Glutamatergic neuron (in vitro differentiated cells): ENCODE measurements at regions not wholly inside any gene's neighbourhood (a gene's known extent, or its start where the extent isn't known, plus 50 kb on each side); places are given as distances from the start of the nearest gene placed in this dataset.

Experiments used
- DNase-seq: peaks from one replicate; pipeline ENCODE4 v3.0.0; 2022
- H3K27ac Mint-ChIP-seq: one replicate; pipeline ENCODE4 v1.8.0; 2020; ENCODE audit warnings: mild to moderate bottlenecking, mixed read lengths, inconsistent platforms; ENCODE audit not compliant: unreplicated experiment
- H3K27me3 Mint-ChIP-seq: one replicate; pipeline ENCODE4 v1.8.0; 2020; ENCODE audit warnings: mild to moderate bottlenecking, moderate library complexity, mixed read lengths, inconsistent platforms; ENCODE audit not compliant: unreplicated experiment
- H3K36me3 Mint-ChIP-seq: one replicate; pipeline ENCODE4 v1.8.0; 2020; ENCODE audit warnings: mild to moderate bottlenecking, mixed read lengths, inconsistent platforms; ENCODE audit not compliant: unreplicated experiment
- H3K4me1 Mint-ChIP-seq: one replicate; pipeline ENCODE4 v1.8.0; 2020; ENCODE audit warnings: mild to moderate bottlenecking, low read depth, mixed read lengths, inconsistent platforms; ENCODE audit not compliant: unreplicated experiment
- H3K4me3 Mint-ChIP-seq: one replicate; pipeline ENCODE4 v1.8.0; 2020; ENCODE audit warnings: mild to moderate bottlenecking, mixed read lengths, inconsistent platforms; ENCODE audit not compliant: unreplicated experiment
- H3K9me3 Mint-ChIP-seq: one replicate; pipeline ENCODE4 v1.8.0; 2020; ENCODE audit warnings: mild to moderate bottlenecking, moderate library complexity, mixed read lengths, inconsistent platforms; ENCODE audit not compliant: unreplicated experiment
- TF ChIP-seq, protein P1 (sequence below): fragments of 200-600 bp; sonication (generic); IDR thresholded peaks from one replicate; pipeline ENCODE4 v1.5.0; 2021; ENCODE audit not compliant: partially characterized antibody, unreplicated experiment

- no peaks in the 10 kb centered on the region for H3K4me1 Mint-ChIP-seq
- no peak for DNase-seq
- no peaks in the 10 kb centered on the region for H3K9me3 Mint-ChIP-seq
- no peaks in the 10 kb centered on the region for H3K36me3 Mint-ChIP-seq
- TF ChIP-seq, protein P1, sequence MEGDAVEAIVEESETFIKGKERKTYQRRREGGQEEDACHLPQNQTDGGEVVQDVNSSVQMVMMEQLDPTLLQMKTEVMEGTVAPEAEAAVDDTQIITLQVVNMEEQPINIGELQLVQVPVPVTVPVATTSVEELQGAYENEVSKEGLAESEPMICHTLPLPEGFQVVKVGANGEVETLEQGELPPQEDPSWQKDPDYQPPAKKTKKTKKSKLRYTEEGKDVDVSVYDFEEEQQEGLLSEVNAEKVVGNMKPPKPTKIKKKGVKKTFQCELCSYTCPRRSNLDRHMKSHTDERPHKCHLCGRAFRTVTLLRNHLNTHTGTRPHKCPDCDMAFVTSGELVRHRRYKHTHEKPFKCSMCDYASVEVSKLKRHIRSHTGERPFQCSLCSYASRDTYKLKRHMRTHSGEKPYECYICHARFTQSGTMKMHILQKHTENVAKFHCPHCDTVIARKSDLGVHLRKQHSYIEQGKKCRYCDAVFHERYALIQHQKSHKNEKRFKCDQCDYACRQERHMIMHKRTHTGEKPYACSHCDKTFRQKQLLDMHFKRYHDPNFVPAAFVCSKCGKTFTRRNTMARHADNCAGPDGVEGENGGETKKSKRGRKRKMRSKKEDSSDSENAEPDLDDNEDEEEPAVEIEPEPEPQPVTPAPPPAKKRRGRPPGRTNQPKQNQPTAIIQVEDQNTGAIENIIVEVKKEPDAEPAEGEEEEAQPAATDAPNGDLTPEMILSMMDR, result no peak
- no peak overlapping the region for H3K4me3 Mint-ChIP-seq
- no peaks in the 10 kb centered on the region for H3K27me3 Mint-ChIP-seq
- no peak overlapping the region for H3K27ac Mint-ChIP-seq
Measured at GRCh38 chr12:68521321-68521839, 89.3 kb upstream of the RAP1B start.

GRCh38 chr12:68521848-68522502, 88.7 kb upstream of the RAP1B start:
- H3K27ac Mint-ChIP-seq, result no peak overlapping the region
- H3K27me3 Mint-ChIP-seq, result no peaks in the 10 kb centered on the region
- H3K4me1 Mint-ChIP-seq, result no peaks in the 10 kb centered on the region
- H3K9me3 Mint-ChIP-seq, result no peaks in the 10 kb centered on the region
- TF ChIP-seq, protein P1, result no peak
- DNase-seq, result no peak
- H3K36me3 Mint-ChIP-seq, result no peaks in the 10 kb centered on the region
- no peak overlapping the region for H3K4me3 Mint-ChIP-seq

- Mint-ChIP-seq H3K4me3 (no peak overlapping the region), H3K4me1 (no peaks in the 10 kb centered on the region), H3K27ac (no peak overlapping the region), H3K9me3 (no peaks in the 10 kb centered on the region), H3K36me3 (no peaks in the 10 kb centered on the region), H3K27me3 (no peaks in the 10 kb centered on the region)
- TF ChIP-seq, protein P1, result no peak
- no peak for DNase-seq
Measured at GRCh38 chr12:68529466-68529865, 81.2 kb upstream of the RAP1B start.

DNA sequence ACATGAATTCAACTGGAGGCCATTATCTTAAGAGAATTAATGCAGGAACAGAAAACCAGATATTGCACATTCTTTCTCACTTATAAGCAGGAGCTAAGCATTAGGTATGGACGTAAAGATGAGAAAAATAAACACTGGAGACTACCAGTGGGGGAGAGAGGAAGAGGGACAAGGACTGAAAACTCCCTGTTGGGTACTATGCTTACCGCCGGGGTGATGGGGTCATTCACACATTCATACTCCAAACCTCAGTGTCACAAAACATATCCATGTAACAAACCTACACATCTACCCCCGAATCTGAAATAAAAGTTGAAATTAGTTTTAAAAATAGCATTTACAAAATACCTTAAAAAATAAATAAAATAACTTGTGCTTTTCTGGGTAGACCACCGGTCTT, 80.8 kb upstream of the RAP1B start:
- TF ChIP-seq, protein P1, result no peak
- H3K4me3 Mint-ChIP-seq, result no peak overlapping the region
- DNase-seq, result no peak
- no peaks in the 10 kb centered on the region for H3K4me1 Mint-ChIP-seq
- H3K27ac Mint-ChIP-seq, result no peak overlapping the region
- H3K9me3 Mint-ChIP-seq, result no peaks in the 10 kb centered on the region
- H3K36me3 Mint-ChIP-seq, result no peaks in the 10 kb centered on the region
- H3K27me3 Mint-ChIP-seq, result no peaks in the 10 kb centered on the region

DNA sequence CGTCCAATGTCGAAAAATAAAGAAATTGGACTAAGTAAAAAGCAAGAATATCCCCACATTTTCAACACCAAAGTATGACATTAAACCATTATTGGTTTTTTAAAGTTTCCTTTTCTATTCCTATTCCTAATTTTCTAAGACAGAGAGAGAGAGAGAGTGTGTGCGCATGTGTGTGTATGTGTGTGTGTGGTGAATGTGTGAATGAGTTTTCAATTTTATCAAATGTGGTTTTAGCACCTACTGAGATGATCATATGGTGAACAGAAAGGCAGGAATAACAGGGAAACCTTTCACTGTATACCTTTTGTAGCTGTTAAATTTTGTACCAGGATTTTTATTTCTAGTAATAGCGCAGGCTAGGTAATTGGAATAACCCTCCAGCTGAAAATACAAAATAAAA, 80.4 kb upstream of the RAP1B start:
- Mint-ChIP-seq H3K9me3 (no peaks in the 10 kb centered on the region), H3K4me1 (no peaks in the 10 kb centered on the region), H3K4me3 (no peak overlapping the region), H3K27ac (no peak overlapping the region), H3K36me3 (no peaks in the 10 kb centered on the region), H3K27me3 (no peaks in the 10 kb centered on the region)
- TF ChIP-seq, protein P1, result no peak
- no peak for DNase-seq
